H9 (cell line): ENCODE measurements at regions not wholly inside any gene's neighbourhood (a gene's known extent, or its start where the extent isn't known, plus 50 kb on each side); places are given as distances from the start of the nearest gene placed in this dataset.

Source experiments
- DNase-seq: peaks from one replicate; pipeline ENCODE4 v3.0.0-alpha.2; 2017
- H2AFZ ChIP-seq: one replicate; pipeline ENCODE4 v1.6.1; 2013; ENCODE audit warnings: mild to moderate bottlenecking, low read length, control low read depth, moderate library complexity
- H2AK5ac ChIP-seq: 2 replicates; pipeline ENCODE4 v1.6.1; 2013; ENCODE audit warnings: low read length, control low read depth, mixed read lengths; ENCODE audit not compliant: insufficient read length
- H2BK120ac ChIP-seq: one replicate; pipeline ENCODE4 v1.6.1; 2013; ENCODE audit warnings: low read depth, mild to moderate bottlenecking, low read length, control low read depth, inconsistent platforms; ENCODE audit not compliant: poor library complexity, severe bottlenecking
- H2BK12ac ChIP-seq: 2 replicates; pipeline ENCODE4 v1.6.1; 2013; ENCODE audit warnings: low read length, control low read depth, mixed read lengths, low read depth; ENCODE audit not compliant: insufficient read length
- H2BK15ac ChIP-seq: 2 replicates; pipeline ENCODE4 v1.6.1; 2013; ENCODE audit warnings: low read depth, low read length, control low read depth
- H2BK20ac ChIP-seq: one replicate; pipeline ENCODE4 v1.6.1; 2013; ENCODE audit warnings: low read depth, mild to moderate bottlenecking, low read length, control low read depth, inconsistent platforms; ENCODE audit not compliant: poor library complexity, severe bottlenecking
- H2BK5ac ChIP-seq: 2 replicates; pipeline ENCODE4 v1.6.1; 2013; ENCODE audit warnings: low read length, control low read depth, mixed read lengths; ENCODE audit not compliant: insufficient read length
- H3K14ac ChIP-seq: 2 replicates; pipeline ENCODE4 v1.6.1; 2013; ENCODE audit warnings: low read length, control low read depth; ENCODE audit not compliant: insufficient read depth
- H3K18ac ChIP-seq: 2 replicates; pipeline ENCODE4 v1.6.1; 2013; ENCODE audit warnings: low read depth, mild to moderate bottlenecking, mixed read lengths, low read length, control low read depth; ENCODE audit not compliant: insufficient read length
- H3K23ac ChIP-seq: 2 replicates; pipeline ENCODE4 v1.6.1; 2013; ENCODE audit warnings: low read length, control low read depth, mixed read lengths, low read depth; ENCODE audit not compliant: insufficient read length
- H3K23me2 ChIP-seq: 2 replicates; pipeline ENCODE4 v1.6.1; 2013; ENCODE audit warnings: low read depth, mild to moderate bottlenecking, mixed read lengths, low read length, control low read depth; ENCODE audit not compliant: insufficient read length, poor library complexity, severe bottlenecking
- H3K27ac ChIP-seq: 2 replicates; pipeline ENCODE4 v1.5.1; 2013; ENCODE audit warnings: low read length, control low read depth, mixed read lengths, low read depth; ENCODE audit not compliant: insufficient read length
- H3K27me3 ChIP-seq: 2 replicates; pipeline ENCODE4 v1.6.1; 2013; ENCODE audit warnings: low read length, control low read depth, inconsistent platforms; ENCODE audit not compliant: insufficient read depth
- H3K4ac ChIP-seq: 2 replicates; pipeline ENCODE4 v1.6.1; 2013; ENCODE audit warnings: low read depth, mild to moderate bottlenecking, control low read depth, inconsistent platforms, low read length, moderate library complexity
- H3K4me1 ChIP-seq: 2 replicates; pipeline ENCODE4 v1.6.1; 2013; ENCODE audit warnings: low read length, control low read depth, inconsistent platforms; ENCODE audit not compliant: insufficient read depth
- H3K4me2 ChIP-seq: 2 replicates; pipeline ENCODE4 v1.6.1; 2013; ENCODE audit warnings: low read length, control low read depth, mixed read lengths; ENCODE audit not compliant: insufficient read length, insufficient read depth
- H3K56ac ChIP-seq: 2 replicates; pipeline ENCODE4 v1.6.1; 2013; ENCODE audit warnings: low read depth, mild to moderate bottlenecking, mixed read lengths, low read length, control low read depth; ENCODE audit not compliant: insufficient read length
- H3K79me1 ChIP-seq: 2 replicates; pipeline ENCODE4 v1.6.1; 2013; ENCODE audit warnings: low read depth, mild to moderate bottlenecking, moderate library complexity, low read length, control low read depth, inconsistent platforms; ENCODE audit not compliant: insufficient read depth, poor library complexity, severe bottlenecking
- H3K79me2 ChIP-seq: 2 replicates; pipeline ENCODE4 v1.6.1; 2013; ENCODE audit warnings: low read length, control low read depth, inconsistent platforms; ENCODE audit not compliant: insufficient read depth
- H3K9ac ChIP-seq: 2 replicates; pipeline ENCODE4 v1.6.1; 2013; ENCODE audit warnings: low read length, control low read depth, mixed read lengths; ENCODE audit not compliant: insufficient read length; ENCODE audit errors: extremely low read depth
- H3K9me3 ChIP-seq: one replicate; pipeline ENCODE4 v1.6.1; 2013; ENCODE audit warnings: low read depth, low read length, inconsistent platforms; ENCODE audit not compliant: control insufficient read depth
- H3T11ph ChIP-seq: one replicate; pipeline ENCODE4 v1.6.1; 2013; ENCODE audit warnings: mild to moderate bottlenecking, low read length, control low read depth, inconsistent platforms
- H4K20me1 ChIP-seq: one replicate; pipeline ENCODE4 v1.6.1; 2013; ENCODE audit not compliant: control insufficient read depth, insufficient read length, insufficient read depth
- H4K5ac ChIP-seq: 2 replicates; pipeline ENCODE4 v1.6.1; 2013; ENCODE audit warnings: low read depth, mild to moderate bottlenecking, mixed read lengths, low read length, control low read depth; ENCODE audit not compliant: insufficient read length
- H4K8ac ChIP-seq: replicated peaks from 2 replicates; pipeline ENCODE4 v1.6.1; 2013; ENCODE audit warnings: low read length, control low read depth, mixed read lengths, low read depth; ENCODE audit not compliant: insufficient read length
- H4K91ac ChIP-seq: 2 replicates; pipeline ENCODE4 v1.6.1; 2013; ENCODE audit warnings: low read depth, mild to moderate bottlenecking, moderate library complexity, mixed read lengths, low read length, control low read depth; ENCODE audit not compliant: insufficient read length
- H3K27ac Mint-ChIP-seq, 3 experiments: 2 replicates in 2 of 3; 3 replicates in 1 of 3; pipeline ENCODE4 v1.8.0; 2020 to 2021; ENCODE audit warnings: mixed read lengths in 3 of 3, mild to moderate bottlenecking in 1 of 3, moderate library complexity in 1 of 3
- H3K27me3 Mint-ChIP-seq: 2 replicates; pipeline ENCODE4 v1.8.0; 2021; ENCODE audit warnings: low read depth, mild to moderate bottlenecking, moderate library complexity, mixed read lengths
- H3K36me3 Mint-ChIP-seq, 3 experiments: 2 replicates in 2 of 3; 3 replicates in 1 of 3; pipeline ENCODE4 v1.8.0; 2020 to 2021; ENCODE audit warnings: low read depth in 3 of 3, mixed read lengths in 3 of 3; ENCODE audit not compliant: insufficient read depth in 1 of 3
- H3K4me1 Mint-ChIP-seq, 2 experiments: 2 replicates each; pipeline ENCODE4 v1.8.0; 2020; ENCODE audit warnings: mixed read lengths in 2 of 2
- H3K4me3 Mint-ChIP-seq, 2 experiments: 2 replicates in 1 of 2; 3 replicates in 1 of 2; pipeline ENCODE4 v1.8.0; 2020 to 2021; ENCODE audit warnings: mild to moderate bottlenecking in 2 of 2, mixed read lengths in 2 of 2, moderate library complexity in 1 of 2
- H3K9me3 Mint-ChIP-seq, 2 experiments: 2 replicates in 1 of 2; 3 replicates in 1 of 2; pipeline ENCODE4 v1.8.0; 2020; ENCODE audit warnings: mild to moderate bottlenecking in 2 of 2, mixed read lengths in 2 of 2, moderate library complexity in 1 of 2
- CTCF ChIP-seq: fragments of 200-600 bp; sonication (generic); conservative IDR thresholded peaks from 3 replicates; pipeline ENCODE4 v1.8.0; 2021; ENCODE audit warnings: antibody characterized with exemption, mild to moderate bottlenecking
- WGBS: extraction: QIAGEN DNeasy Blood & Tissue Kit; methylation state at CpG from one replicate; pipeline ENCODE4 v1.1.7; 2013; ENCODE audit warnings: missing lambda C conversion rate, low lambda C conversion rate, mixed read lengths; ENCODE audit not compliant: insufficient read length; ENCODE audit errors: extremely low coverage; 5-methylcytosine and 5-hydroxymethylcytosine counted together

- H2BK15ac ChIP-seq, result no peak overlapping the region
- H4K20me1 ChIP-seq, result no peaks in the 10 kb centered on the region
- no peak overlapping the region for H2AK5ac ChIP-seq
- Mint-ChIP-seq H3K4me3 (no peak overlapping the region), H3K4me1 (peaks cover 10 to 11% of the 10 kb centered on the region in 2 experiments; a peak in 3 of 4 replicates), H3K27me3 (peaks cover 3% of the 10 kb centered on the region; the same call in 1 of the 2 replicates), H3K27ac (no peak overlapping the region), H3K9me3 (no peaks in the 10 kb centered on the region; a peak in 1 of 5 replicates), H3K36me3 (no peaks in the 10 kb centered on the region)
- WGBS, result no CpG with 5 or more reads among the region's 3 CpGs
- no peaks in the 10 kb centered on the region for H3K9me3 ChIP-seq
- H3K9ac ChIP-seq, result no peak overlapping the region
- H3T11ph ChIP-seq, result no peak overlapping the region
- H3K79me2 ChIP-seq, result no peaks in the 10 kb centered on the region
- no peak for TF ChIP-seq CTCF
- no peak overlapping the region for H3K27ac ChIP-seq
- no peak overlapping the region for H3K4me2 ChIP-seq
- no peak overlapping the region for H3K18ac ChIP-seq
- no peak overlapping the region for H3K23ac ChIP-seq
- no peak overlapping the region for H3K4ac ChIP-seq
- no peak overlapping the region for H4K8ac ChIP-seq
- DNase-seq, result no peak
- H3K27me3 ChIP-seq, result no peaks in the 10 kb centered on the region
- H2BK120ac ChIP-seq, result no peak overlapping the region
- no peaks in the 10 kb centered on the region for H3K79me1 ChIP-seq
- H3K4me1 ChIP-seq, result no peaks in the 10 kb centered on the region
- no peak overlapping the region for H3K56ac ChIP-seq
- H3K23me2 ChIP-seq, result no peaks in the 10 kb centered on the region
- no peak overlapping the region for H2BK20ac ChIP-seq
- no peak overlapping the region for H2BK5ac ChIP-seq
- no peak overlapping the region for H4K5ac ChIP-seq
- H4K91ac ChIP-seq, result no peak overlapping the region
- H2AFZ ChIP-seq, result no peak overlapping the region
- H2BK12ac ChIP-seq, result no peak overlapping the region
- no peak overlapping the region for H3K14ac ChIP-seq
Observed at GRCh38 chr6:40831381-40831780, 207.6 kb downstream of the UNC5CL start.
